ENCODE measurements at regions not wholly inside any gene's neighbourhood (a gene's known extent, or its start where the extent isn't known, plus 50 kb on each side); places are given as distances from the start of the nearest gene placed in this dataset.

DNA sequence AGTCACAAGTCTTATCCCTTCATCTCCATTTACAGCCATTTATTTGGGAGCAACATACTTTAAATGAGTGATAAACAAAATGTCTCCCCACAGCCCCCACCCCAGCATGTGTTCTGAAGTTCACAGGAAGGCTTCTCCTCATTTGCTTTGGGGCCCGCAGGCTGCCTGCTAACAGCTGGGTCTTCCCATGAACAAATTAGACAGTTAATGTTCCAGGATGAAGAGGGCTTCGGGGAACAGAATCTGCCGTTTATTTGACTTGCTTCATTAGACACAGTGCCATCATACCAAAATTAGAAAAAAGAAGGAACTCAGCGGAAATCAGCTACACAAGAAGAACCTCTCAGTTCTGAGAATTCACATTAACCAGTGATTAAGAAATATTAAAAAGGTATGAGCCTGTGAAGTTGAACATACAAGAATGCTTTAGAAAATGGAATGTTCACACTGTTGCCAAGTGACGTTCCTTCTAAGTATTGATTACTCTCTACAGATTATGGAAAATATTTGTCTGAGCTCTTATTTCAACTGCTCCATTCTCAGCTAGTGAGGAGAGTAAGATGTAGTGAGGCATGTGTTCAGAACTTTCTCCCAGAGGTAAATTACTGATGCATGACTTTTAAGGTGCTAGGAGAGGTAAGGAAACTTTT lies 107.5 kb upstream of the THBS1 start:
- DNase-seq (ENCODE audit: low read depth in 3 of 3, low spot score in 2 of 3) = no peak

DNA sequence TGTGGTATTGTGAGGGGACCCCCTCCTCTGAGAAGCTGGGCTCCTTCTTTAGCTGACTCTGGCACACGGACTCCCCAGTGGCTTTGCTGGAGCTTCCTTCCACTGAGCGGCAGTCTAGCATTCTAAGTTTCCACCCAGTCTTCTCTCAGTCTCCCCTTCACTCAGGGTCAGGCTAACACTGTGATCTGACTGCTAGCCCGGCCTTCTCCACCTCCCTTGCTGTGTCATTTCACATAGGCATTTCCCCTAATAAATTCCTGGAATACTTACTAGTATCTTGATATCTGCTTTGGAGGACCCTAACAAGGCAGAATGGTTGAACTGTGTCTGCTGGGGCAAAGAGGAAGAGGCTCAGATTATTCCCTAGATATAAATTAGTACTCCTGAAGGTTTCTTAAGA lies 106.2 kb upstream of the THBS1 start:
- DNase-seq (ENCODE audit: low read depth in 3 of 3, low spot score in 2 of 3) = no peak

DNA sequence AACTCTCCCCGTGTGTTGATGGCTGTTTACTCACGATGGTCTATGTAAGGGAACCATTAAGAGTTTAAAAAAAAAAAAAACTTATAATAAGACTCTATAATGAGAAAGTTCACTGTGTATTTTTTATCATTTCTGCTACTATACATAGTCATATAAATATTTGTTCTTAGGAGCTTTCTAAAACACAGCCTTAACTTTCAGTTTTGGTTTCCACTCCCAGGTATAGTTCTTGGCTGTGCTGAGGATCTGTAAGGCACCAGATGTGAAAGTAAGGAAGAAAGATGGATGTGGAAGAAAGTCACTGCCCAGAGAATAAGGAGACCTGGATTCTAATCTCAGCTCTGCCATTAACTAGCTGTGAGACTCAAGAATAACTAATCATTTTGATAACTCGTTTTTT lies 101.9 kb upstream of the THBS1 start:
- no peak for DNase-seq (ENCODE audit: low read depth in 3 of 3, low spot score in 2 of 3)

DNA sequence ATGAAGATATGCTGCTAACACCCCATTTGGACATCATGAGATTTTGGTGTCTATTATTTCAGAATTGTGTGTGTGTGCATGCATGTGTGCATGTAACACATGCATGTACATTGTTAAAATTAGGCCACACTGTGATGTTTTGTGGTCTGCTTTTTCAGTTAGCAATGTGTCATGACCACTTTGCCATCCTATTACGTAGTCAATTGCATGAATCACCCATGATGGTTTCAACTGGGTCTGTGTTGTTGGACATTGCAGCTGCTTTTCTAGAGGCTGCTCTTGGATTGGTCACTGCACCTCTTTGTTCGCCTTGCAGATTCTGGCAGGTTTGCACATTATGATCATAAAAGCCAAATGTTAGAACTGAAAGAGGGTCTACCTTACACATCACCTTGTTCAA lies 101.0 kb upstream of the THBS1 start:
- DNase-seq (ENCODE audit: low read depth in 3 of 3, low spot score in 2 of 3) = no peak

DNA sequence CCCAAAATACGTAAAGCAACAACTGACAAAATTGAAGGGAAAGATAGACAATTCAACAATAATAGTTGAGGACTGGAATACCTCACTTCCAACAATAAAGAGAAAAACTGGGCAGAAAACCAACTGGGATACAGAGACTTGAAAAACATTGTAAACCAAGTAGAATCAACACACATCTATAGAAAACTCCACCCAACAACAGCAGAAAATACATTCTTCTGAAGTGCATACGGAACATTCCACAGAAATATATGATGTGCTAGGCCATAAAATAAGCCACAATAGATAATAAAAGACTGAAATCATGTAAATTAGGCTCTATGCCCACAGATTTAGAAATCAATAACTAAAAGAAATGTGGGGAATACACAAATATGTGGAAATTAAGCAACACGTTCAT lies 98.4 kb upstream of the THBS1 start:
- no peak for DNase-seq (ENCODE audit: low read depth in 3 of 3, low spot score in 2 of 3)

DNA sequence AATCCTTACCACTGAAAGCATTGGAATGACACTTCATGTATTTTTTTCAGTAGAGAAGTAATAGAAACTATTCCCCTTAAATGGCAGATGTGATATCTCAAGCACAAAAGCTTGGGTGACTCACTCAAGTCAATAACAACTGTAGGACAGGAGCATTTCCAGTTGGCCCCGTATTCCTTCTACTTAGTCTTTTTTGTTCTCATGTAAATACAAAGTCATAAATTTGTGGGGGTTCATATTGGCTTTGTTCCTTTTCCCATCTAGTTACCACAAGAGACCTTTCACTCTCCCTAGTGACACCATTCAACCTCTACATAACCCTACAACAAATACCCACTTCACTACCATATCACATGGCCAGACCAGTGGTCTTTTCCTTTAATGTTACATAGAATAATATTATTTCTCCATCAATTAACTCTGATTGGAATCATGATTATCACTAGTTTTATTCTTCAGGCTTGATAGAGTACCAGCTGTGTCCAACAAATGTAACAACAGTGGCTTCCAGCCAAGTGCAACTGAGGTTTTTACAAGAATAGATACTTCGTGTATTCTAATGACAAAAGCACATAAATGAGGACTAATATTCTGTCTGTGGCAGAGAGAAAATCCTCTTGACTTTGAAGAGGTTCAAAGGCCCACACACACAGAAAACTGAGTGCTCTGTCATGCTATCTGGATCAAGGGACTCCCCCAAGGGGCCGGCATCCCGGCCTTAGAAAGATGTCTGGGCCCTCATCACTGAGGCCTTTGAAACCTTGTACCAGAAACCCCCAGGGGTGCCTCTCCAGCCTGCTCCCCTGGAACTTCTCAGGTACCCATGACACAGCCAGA lies 94.0 kb upstream of the THBS1 start:
- DNase-seq (ENCODE audit: low read depth in 3 of 3, low spot score in 2 of 3) = no peak

DNA sequence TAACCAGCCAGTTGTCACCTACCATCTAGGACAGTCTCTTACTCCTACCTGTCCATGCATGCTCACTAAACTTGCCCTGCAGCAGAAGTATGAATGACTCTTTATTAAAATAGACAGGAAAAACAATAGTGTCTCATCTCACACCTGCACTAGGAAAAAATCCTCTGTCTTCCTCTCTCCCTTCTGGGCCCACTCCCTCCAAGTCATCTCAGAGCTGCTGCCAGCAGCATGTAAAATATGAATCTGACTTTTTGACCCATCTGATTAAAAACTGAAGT lies 93.5 kb upstream of the THBS1 start:
- no peak for DNase-seq (ENCODE audit: low read depth in 3 of 3, low spot score in 2 of 3)

DNA sequence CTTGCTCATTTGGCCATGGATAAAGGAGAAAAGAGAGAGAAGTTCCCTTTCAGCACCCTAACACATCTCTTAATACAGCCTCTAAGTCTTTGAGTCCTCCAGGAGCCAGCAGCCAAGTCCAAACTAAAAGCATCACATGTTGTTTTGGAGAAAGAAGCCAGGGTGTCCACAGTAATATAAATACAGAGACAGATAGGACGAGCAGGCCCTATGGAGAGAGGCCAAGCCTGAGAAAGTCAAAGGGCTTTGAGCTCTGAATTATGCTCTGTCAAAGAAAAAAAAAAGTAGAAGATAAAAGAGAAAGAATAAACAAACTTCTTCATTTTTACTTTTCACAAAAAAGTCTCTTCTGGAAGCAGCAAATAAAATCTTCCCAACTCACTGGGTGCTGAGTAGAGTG lies 92.4 kb upstream of the THBS1 start:
- DNase-seq (ENCODE audit: low read depth in 3 of 3, low spot score in 2 of 3) = no peak

DNA sequence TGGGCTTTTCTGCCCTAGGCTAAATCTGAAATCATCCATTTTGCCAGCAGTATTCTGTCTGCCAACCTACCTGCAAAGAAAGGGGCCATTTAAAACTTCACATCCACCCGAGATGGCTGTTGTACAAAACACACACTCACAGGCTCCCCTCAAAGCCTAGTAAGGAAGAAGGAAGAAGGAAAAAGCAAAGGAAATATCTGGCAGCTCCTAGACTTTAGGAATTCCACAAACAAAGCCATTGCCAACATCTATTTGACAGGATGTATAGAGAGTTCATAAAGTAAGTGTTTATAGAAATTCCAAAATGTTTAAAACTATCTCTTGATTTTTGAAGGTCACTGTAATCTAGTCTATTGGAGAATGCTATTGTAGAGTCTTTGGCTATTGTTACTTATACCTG lies 91.9 kb upstream of the THBS1 start:
- DNase-seq (ENCODE audit: low read depth in 3 of 3, low spot score in 2 of 3) = no peak

DNA sequence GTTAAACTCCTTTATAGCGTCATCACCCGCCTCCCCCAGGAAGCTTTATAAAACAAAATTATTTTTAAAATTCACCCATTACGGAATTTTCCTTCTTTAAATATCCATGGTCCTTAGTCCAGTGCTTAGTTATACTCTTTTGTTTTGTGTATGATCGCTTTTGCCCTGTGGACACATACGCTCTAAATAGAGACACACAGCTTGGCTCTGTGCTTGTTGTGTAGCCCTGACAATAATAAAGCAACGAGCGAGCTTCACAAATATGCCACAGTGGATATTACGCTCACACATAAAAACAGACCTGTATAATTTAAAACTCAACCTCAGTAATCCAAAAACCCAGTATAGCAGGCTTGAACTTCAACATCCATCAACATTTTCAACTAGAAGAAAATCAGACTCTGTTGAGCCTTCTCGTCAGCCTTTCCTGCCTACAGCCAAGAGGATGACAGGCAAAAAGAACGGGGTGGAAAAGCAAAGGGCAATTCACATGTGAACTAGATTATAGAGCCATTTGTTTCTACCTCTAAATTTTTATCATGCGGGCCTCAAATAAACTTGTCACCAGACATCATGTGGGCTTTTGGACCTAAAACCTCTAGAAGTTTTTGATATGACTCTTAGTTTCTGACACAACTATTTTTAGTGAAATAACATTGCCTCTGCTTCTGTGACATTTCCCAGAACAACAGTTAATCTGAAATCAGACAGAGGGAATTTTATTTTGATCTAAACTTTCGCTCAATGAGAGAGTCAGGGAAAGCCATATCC lies 89.6 kb upstream of the THBS1 start:
- DNase-seq (ENCODE audit: low read depth in 3 of 3, low spot score in 2 of 3) = no peak

DNA sequence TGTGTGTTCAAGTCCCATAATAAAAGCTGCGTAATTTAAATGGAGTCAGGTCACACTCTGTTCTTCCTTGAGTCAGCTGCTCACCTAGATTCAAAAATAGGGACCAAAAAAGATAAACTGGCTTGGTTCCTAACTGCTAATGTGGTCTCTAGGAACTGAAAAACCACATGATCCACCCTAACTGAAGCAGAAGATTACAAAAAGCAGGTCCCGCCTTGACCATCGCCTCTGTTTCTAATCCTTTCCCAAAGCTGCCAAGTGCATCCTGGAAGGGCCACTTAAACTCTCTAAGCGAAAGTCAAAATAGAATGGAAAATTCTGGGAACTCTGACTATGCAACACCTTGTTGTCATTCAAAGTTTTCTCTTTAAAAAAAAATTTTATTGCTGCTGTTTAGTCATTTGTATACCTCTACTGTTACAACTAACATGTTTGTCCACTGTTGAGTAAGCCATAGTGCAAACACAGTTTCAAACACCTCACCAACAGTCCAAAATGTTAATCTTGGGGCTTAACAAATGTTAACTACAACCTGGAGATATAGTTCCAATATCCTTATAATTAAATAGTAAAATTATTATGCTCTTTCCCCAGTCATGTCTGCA lies 88.9 kb upstream of the THBS1 start:
- DNase-seq (ENCODE audit: low read depth in 3 of 3, low spot score in 2 of 3) = no peak

DNA sequence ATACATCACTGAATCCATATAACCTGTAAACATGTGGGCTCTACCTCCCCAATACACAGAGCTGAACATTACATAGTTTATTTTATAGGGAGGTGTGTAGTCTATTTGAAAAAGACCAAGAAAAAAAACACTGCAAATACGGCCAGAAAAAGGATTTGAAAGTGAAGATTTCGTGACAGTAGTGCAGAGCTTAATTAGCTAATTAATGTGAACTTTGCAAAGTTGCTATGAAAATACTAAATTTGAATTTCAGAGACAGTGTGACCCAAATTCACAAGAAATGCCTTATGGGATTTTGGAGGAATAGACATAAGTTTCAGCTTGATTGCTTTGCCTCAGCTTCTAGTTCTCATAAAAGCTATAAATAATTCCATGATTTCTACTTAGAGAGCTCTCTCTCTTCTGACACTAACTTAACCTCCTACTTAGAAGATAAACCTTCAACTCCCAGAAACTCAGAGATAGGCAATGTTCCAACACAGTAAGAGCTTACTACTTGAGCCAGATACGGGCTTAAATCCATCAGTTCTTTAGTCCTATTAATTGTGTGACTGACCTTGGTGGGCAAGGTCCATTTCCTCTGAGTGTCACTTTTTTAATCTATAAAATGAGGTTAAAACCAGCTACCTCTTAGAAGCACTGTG lies 87.3 kb upstream of the THBS1 start:
- no peak for DNase-seq (ENCODE audit: low read depth in 3 of 3, low spot score in 2 of 3)

DNA sequence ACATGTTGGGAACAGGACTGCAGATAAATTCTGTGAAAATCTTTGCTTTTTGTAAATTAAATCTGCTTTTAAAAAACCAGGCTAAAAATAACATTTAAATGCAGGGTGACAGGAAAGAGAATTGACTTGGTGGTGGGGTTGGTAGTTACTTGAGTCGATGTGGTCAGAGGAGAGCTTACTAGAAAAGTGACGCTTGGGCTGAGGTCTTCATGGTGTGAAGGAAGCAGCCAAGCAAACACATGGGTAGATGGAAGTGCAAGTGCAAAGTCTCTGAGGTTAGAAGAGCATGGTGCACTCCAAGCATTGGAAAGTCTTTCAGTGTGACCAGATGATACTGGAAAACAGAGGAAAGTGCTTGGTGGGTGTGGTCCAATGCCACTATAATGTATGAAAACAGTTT lies 86.4 kb upstream of the THBS1 start:
- DNase-seq (ENCODE audit: low read depth in 3 of 3, low spot score in 2 of 3) = no peak

DNA sequence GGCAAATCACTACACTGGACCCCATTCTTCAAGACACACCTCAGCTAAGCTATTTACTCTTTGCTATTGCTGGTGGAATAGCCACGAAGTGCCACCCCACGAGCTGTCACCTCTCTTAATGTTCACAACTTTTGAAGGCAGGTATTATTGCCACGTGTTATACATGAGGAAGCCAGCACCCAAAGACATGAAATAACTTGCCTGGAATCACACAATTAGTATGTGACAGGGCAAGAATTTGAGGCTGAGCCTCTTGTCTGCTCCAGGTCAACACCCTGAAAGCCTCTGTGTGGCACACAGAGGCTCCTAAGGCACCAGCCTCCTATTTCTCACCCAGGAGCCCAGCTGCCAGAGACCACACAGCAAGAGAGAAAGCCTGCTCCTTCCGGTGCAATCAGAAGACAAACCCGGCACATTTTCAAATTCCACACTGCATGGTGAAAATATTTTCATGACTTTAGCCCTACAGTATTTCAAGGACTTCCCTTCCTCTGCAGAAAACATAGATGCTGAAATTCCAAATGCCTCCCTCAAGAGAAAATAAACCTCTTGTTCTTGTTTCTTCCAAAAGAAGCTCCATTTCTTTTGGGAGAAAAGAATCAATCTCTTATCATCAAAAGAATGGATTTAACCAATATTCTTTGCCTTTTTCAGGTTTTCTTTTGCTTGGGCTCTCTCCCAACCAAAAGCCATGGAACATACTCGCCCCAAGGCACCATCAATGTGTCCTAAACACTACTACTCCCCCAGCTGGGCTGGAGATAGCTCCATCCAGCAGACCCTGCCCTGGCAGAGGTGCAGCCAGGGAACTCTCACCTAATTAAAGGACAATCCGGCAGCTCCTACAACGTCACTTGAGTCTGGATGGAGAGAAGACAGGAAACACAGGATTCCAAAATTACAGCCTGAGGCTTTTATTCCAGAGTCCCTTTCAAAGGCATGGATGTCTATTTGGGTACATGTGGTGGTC lies 84.7 kb upstream of the THBS1 start:
- DNase-seq (ENCODE audit: low read depth in 3 of 3, low spot score in 2 of 3) = no peak

DNA sequence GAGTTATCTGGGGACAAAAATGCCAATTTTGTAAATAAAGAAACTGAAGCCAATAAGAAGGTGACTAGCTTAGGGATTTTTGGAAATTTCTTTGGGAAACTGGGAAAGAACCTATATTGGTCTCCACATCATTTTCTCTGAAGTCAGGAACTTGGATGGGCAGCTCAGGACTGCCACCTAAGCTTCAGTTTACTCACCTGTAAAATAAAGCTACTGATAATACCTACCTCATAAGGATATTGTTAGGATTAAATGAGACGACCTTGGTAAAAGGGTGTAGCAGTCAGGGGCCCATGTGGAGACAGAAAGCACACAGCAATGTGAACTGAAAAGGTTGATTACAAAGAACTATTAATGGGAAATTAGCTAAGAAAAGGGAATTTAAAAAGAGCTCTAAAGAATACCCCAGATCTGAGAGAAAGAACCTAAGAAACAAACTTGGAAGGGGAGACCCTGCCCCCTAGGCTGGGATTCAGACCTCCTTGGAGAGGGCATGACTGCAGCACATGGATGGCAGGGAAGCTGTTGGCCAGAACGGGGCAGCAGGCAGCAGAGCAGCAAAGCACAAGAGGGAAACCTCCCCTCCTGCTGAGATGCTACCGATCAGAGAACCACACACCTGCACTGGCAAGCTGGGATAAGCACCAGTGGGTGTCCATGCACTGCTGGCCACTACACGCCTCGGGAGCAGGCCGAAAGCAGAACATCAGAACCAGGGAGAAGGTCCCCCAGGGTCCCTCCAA lies 83.7 kb upstream of the THBS1 start:
- no peak for DNase-seq (ENCODE audit: low read depth in 3 of 3, low spot score in 2 of 3)

DNA sequence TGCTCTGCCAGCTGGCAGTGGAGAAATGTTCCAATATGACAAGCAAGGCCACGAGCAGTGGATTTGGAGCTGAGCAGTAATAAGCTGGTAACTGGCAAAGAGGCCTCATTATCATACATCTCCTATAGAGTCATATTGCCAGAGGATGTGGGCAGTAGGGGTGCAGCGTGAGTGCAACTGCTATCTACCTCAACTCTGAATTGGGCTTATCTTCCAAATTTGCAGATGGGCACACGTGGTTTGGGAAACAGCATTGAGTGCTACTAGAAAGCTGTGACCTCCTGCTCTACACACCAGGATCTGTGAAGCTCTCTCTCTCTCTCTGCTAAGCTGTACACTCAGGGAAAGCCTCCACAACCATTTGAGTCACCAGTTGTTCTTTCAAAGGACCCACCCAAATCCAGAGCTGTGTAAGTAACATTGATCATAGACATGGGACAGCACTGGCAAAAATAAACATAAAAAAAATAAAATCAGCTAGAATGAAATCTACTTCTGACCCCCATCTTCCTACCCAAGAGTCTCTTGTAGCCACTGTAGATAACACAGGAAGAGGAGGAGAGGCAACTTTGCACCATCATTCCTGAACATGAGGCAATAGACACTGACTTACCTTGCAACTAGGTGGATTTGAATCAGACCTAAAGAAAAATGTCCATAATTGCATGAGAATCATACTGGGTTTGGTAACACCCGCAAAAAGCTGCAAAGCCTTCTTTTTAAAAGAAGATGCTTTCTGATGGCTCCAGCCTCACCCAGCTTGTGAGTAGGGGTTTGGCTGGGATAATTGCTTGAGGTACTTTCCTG lies 82.9 kb upstream of the THBS1 start:
- DNase-seq (ENCODE audit: low read depth in 3 of 3, low spot score in 2 of 3) = no peak

DNA sequence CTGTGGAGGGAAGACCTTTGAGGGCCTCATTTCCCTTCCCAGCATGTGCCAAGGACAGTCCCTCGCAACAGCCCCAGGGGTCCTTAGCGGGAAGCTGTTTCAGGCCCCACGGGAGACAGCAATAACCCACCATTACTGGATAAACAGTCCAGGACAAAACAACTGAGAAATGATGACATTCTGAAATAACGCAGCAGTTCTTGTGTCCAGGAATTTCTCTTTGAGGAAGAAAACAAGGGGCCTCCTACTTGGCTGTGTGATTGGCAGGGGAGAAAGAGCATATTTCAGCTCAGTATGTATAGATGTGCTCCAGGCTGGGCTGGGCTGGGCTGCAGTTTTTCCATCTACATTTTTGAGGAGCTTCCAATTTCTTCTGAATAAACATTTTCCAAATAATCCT lies 82.2 kb upstream of the THBS1 start:
- no peak for DNase-seq (ENCODE audit: low read depth in 3 of 3, low spot score in 2 of 3)

DNA sequence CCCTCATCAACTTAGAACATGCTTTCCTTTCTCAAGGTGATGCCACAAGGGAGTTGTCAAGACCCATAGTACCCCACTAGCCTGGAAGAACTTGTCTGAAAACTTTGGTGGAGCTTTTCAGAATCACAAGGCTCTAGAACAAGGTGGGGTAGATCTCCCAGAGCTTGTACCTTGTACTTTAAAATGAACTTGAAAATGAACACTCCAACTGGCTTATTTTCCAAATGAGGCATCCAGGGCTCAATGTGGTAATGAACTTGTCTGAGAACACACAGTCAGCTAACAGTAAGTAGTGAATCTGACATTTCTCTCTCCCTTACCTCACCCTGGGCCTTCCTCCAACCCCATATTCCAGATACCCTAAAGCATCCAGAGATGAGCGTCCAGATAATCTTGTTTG lies 81.8 kb upstream of the THBS1 start:
- DNase-seq (ENCODE audit: low read depth in 3 of 3, low spot score in 2 of 3) = no peak
